WERI-Rb-1 (cell line): ENCODE measurements at regions not wholly inside any gene's neighbourhood (a gene's known extent, or its start where the extent isn't known, plus 50 kb on each side); places are given as distances from the start of the nearest gene placed in this dataset.

Source experiments
- DNase-seq: peaks from one replicate; pipeline ENCODE4 v3.0.0-alpha.2; 2020
- H3K27ac ChIP-seq: fragments of 250-450 bp; sonication (Bioruptor Pico); 2 replicates; pipeline ENCODE4 v1.5.1; 2020; ENCODE audit warnings: mild to moderate bottlenecking, moderate library complexity
- H3K27me3 ChIP-seq: fragments of 250-450 bp; sonication (Bioruptor Pico); 2 replicates; pipeline ENCODE4 v1.5.1; 2021; ENCODE audit warnings: mild to moderate bottlenecking, low read depth, moderate library complexity; ENCODE audit not compliant: insufficient read depth, severe bottlenecking
- H3K36me3 ChIP-seq: fragments of 250-450 bp; sonication (Bioruptor Pico); 2 replicates; pipeline ENCODE4 v1.5.1; 2020; ENCODE audit warnings: mild to moderate bottlenecking, moderate library complexity
- H3K4me3 ChIP-seq: 2 replicates; pipeline ENCODE4 v1.5.1; 2011; ENCODE audit warnings: low read depth, mild to moderate bottlenecking, control low read depth, low read length
- H3K9me3 ChIP-seq: fragments of 250-450 bp; sonication (Bioruptor Pico); 2 replicates; pipeline ENCODE4 v1.5.1; 2021; ENCODE audit warnings: mild to moderate bottlenecking, moderate library complexity; ENCODE audit not compliant: severe bottlenecking
- CTCF ChIP-seq: IDR thresholded peaks from 2 replicates; pipeline ENCODE4 v1.5.1; 2011; ENCODE audit warnings: low read depth, mild to moderate bottlenecking, control low read depth, inconsistent platforms, low read length

- DNase-seq = no peak
- H3K4me3 ChIP-seq = no peak overlapping the region
- no peak overlapping the region for H3K27ac ChIP-seq
- H3K9me3 ChIP-seq = no peaks in the 10 kb centered on the region
- no peaks in the 10 kb centered on the region for H3K36me3 ChIP-seq
- TF ChIP-seq CTCF = no peak
- H3K27me3 ChIP-seq = no peaks in the 10 kb centered on the region
These were observed 253.9 kb upstream of the THRB start for GRCh38 chr3:24748520-24748919.

- Histone ChIP-seq H3K27ac (no peak overlapping the region), H3K27me3 (no peaks in the 10 kb centered on the region), H3K4me3 (no peak overlapping the region), H3K36me3 (no peaks in the 10 kb centered on the region), H3K9me3 (no peaks in the 10 kb centered on the region)
- no peak for DNase-seq
- TF ChIP-seq CTCF = no peak
These were observed 256.4 kb upstream of the THRB start for GRCh38 chr3:24751020-24751419.

- no peak overlapping the region for H3K4me3 ChIP-seq
- H3K27ac ChIP-seq = no peak overlapping the region
- H3K9me3 ChIP-seq = no peaks in the 10 kb centered on the region
- no peak for TF ChIP-seq CTCF
- H3K27me3 ChIP-seq = no peaks in the 10 kb centered on the region
- no peaks in the 10 kb centered on the region for H3K36me3 ChIP-seq
- DNase-seq = no peak
These were observed 261.6 kb upstream of the THRB start for GRCh38 chr3:24756101-24756888.

GRCh38 chr3:24763393-24763792, 268.7 kb upstream of the THRB start:
- H3K9me3 ChIP-seq = no peaks in the 10 kb centered on the region
- H3K27me3 ChIP-seq = no peaks in the 10 kb centered on the region
- no peak overlapping the region for H3K27ac ChIP-seq
- H3K36me3 ChIP-seq = no peaks in the 10 kb centered on the region
- H3K4me3 ChIP-seq = no peak overlapping the region
- TF ChIP-seq CTCF = no peak
- DNase-seq = no peak

- H3K27ac ChIP-seq = no peak overlapping the region
- H3K36me3 ChIP-seq = no peaks in the 10 kb centered on the region
- DNase-seq = no peak
- H3K9me3 ChIP-seq = no peaks in the 10 kb centered on the region
- H3K27me3 ChIP-seq = no peaks in the 10 kb centered on the region
- no peak for TF ChIP-seq CTCF
- H3K4me3 ChIP-seq = no peak overlapping the region
These were observed 269.7 kb upstream of the THRB start for GRCh38 chr3:24764236-24764915.

- TF ChIP-seq CTCF = no peak
- no peaks in the 10 kb centered on the region for H3K36me3 ChIP-seq
- DNase-seq = no peak
- H3K4me3 ChIP-seq = no peak overlapping the region
- H3K27me3 ChIP-seq = no peaks in the 10 kb centered on the region
- H3K27ac ChIP-seq = no peak overlapping the region
- no peaks in the 10 kb centered on the region for H3K9me3 ChIP-seq
These were observed 270.7 kb upstream of the THRB start for GRCh38 chr3:24765399-24765798.
